B cell (primary cell): ENCODE measurements at regions not wholly inside any gene's neighbourhood (a gene's known extent, or its start where the extent isn't known, plus 50 kb on each side); places are given as distances from the start of the nearest gene placed in this dataset.

Experiments
- ATAC-seq: fragments of 200-7000 bp; cut with Tn5 transposase; one replicate; pipeline ENCODE4 v1.10.0; 2021; ENCODE audit warnings: low read depth, mild to moderate bottlenecking, moderate number of reproducible peaks, moderate library complexity
- CTCF ChIA-PET: fragments of 350-600 bp; sonication (Branson Sonifier 250); formaldehyde crosslinking; loops from one replicate; lab custom pipeline; 2021; ENCODE audit warnings: antibody characterized with exemption, inconsistent platforms; lab: Charles Lee
- POLR2A ChIA-PET: fragments of 350-600 bp; sonication (Branson Sonifier 250); formaldehyde crosslinking; loops from one replicate; lab custom pipeline; 2021; ENCODE audit warnings: antibody characterized with exemption; lab: Charles Lee
- DNase-seq: peaks from one replicate; pipeline ENCODE4 v3.0.0; 2013
- H2AFZ ChIP-seq: 2 replicates; pipeline ENCODE4 v1.6.1; 2012; ENCODE audit warnings: mild to moderate bottlenecking, low read depth, low read length; ENCODE audit not compliant: insufficient read depth, poor library complexity, severe bottlenecking
- H3K27ac ChIP-seq, 2 donors: 1 replicate in 1 of 2; 2 replicates in 1 of 2; pipeline ENCODE4 v1.5.1; 2012 to 2013; ENCODE audit warnings: low read length in 2 of 2, mild to moderate bottlenecking in 2 of 2, moderate library complexity in 1 of 2
- H3K27me3 ChIP-seq, 4 experiments: fragments of 200-600 bp in 1 of 4; sonication (generic) in 1 of 4; replicated peaks in 1 of 4; 1 replicate in 2 of 4; 2 replicates in 2 of 4; pipeline versions ENCODE4 v1.6.1 to v1.7.0; 2013 to 2016; ENCODE audit warnings: low read length in 3 of 4, mild to moderate bottlenecking in 2 of 4, mixed read lengths in 1 of 4, moderate library complexity in 1 of 4; ENCODE audit not compliant: insufficient read depth in 4 of 4, control insufficient read depth in 3 of 4; ENCODE audit errors: control extremely low read depth in 1 of 4
- H3K36me3 ChIP-seq, 2 experiments: replicated peaks in 1 of 2; 1 replicate in 1 of 2; 2 replicates in 1 of 2; pipeline versions ENCODE4 v1.6.1 to v1.7.1; 2013; ENCODE audit warnings: low read length in 1 of 2; ENCODE audit not compliant: insufficient read depth in 2 of 2, control insufficient read depth in 1 of 2; ENCODE audit errors: control extremely low read depth in 1 of 2, extremely low read depth in 1 of 2
- H3K4me1 ChIP-seq, 2 donors: fragments of 200-600 bp in 1 of 2; sonication (generic) in 1 of 2; 1 replicate in 1 of 2; 2 replicates in 1 of 2; pipeline versions ENCODE4 v1.5.1 to v1.6.1; 2013 to 2017; ENCODE audit warnings: low read length in 2 of 2; ENCODE audit not compliant: control insufficient read depth in 2 of 2, insufficient read depth in 2 of 2
- H3K4me2 ChIP-seq: replicated peaks from 2 replicates; pipeline ENCODE3; 2012; ENCODE audit warnings: mild to moderate bottlenecking, low read depth, low read length; ENCODE audit not compliant: poor library complexity, severe bottlenecking
- H3K4me3 ChIP-seq, 5 experiments: fragments of 200-600 bp in 1 of 5; sonication (generic) in 1 of 5; 1 replicate in 3 of 5; 2 replicates in 2 of 5; pipeline versions ENCODE4 v1.5.1 to v1.7.0; 2011 to 2016; ENCODE audit warnings: low read length in 4 of 5, mild to moderate bottlenecking in 4 of 5, low read depth in 2 of 5, control low read depth in 1 of 5, moderate library complexity in 1 of 5; ENCODE audit not compliant: insufficient read depth in 1 of 5; ENCODE audit errors: control extremely low read depth in 1 of 5, extremely low read depth in 1 of 5
- H3K79me2 ChIP-seq: fragments of 200-600 bp; sonication (generic); one replicate; pipeline ENCODE4 v1.6.0; 2016; ENCODE audit warnings: low read length; ENCODE audit not compliant: control insufficient read depth, insufficient read depth
- H3K9ac ChIP-seq: fragments of 200-600 bp; sonication (generic); 2 replicates; pipeline ENCODE4 v1.6.1; 2017; ENCODE audit warnings: mild to moderate bottlenecking, low read length, moderate library complexity
- H3K9me3 ChIP-seq, 3 donors: one replicate each; pipeline versions ENCODE4 v1.6.1 to v1.7.1; 2013; ENCODE audit warnings: low read length in 2 of 3; ENCODE audit not compliant: control insufficient read depth in 2 of 3, insufficient read depth in 1 of 3; ENCODE audit errors: control extremely low read depth in 1 of 3
- H4K20me1 ChIP-seq: 2 replicates; pipeline ENCODE4 v1.6.0; 2012; ENCODE audit warnings: mild to moderate bottlenecking, low read length; ENCODE audit not compliant: insufficient read depth, control insufficient read depth, poor library complexity, severe bottlenecking
- H3K27ac Mint-ChIP-seq: one replicate; pipeline ENCODE4 v1.8.0; 2021; ENCODE audit warnings: mixed read lengths
- H3K27me3 Mint-ChIP-seq: one replicate; pipeline ENCODE4 v1.8.0; 2021; ENCODE audit warnings: mixed read lengths
- H3K4me1 Mint-ChIP-seq: one replicate; pipeline ENCODE4 v1.8.0; 2021; ENCODE audit warnings: mixed read lengths
- H3K4me3 Mint-ChIP-seq: one replicate; pipeline ENCODE4 v1.8.0; 2021; ENCODE audit warnings: mixed read lengths
- H3K9me3 Mint-ChIP-seq: one replicate; pipeline ENCODE4 v1.8.0; 2022; ENCODE audit warnings: mixed read lengths; ENCODE audit not compliant: insufficient read depth
- CTCF ChIP-seq: fragments of 200-600 bp; IDR thresholded peaks from one replicate; pipeline ENCODE4 v1.8.0; 2022; ENCODE audit warnings: antibody characterized with exemption, mild to moderate bottlenecking
- EZH2 ChIP-seq: IDR thresholded peaks from 2 replicates; pipeline ENCODE4 v1.6.1; 2012; ENCODE audit warnings: borderline replicate concordance, low read depth, mild to moderate bottlenecking, moderate library complexity, low read length; ENCODE audit not compliant: insufficient read depth, poor library complexity, severe bottlenecking
- WGBS: methylation state at CpG from one replicate; pipeline ENCODE4 v1.1.5; 2013; ENCODE audit warnings: missing lambda C conversion rate; ENCODE audit not compliant: insufficient coverage; 5-methylcytosine and 5-hydroxymethylcytosine counted together
- intact Hi-C: fragments of 100-400 bp; cut with micrococcal nuclease; formaldehyde crosslinking; loops from one replicate; pipeline ENCODE4 v1.10.0; 2022

DNA sequence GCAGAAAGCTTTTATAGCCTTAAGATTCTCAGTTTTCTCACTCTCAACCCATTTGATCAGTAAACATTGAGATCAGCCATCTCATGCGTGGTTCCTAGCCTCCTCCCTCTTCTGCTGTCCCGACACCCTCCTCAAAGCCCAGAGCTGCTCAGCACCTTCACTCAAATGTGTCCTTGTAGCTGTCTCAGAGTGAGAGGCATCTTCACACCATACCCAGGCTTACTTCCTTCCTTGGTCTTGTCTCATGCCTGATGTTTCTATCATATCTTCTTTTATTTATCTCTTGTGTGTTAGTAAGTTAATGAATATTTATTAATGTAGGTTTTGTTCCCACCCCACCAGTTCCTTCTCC, 72.4 kb upstream of the SNX2 start:
- no peak for TF ChIP-seq EZH2
- no peak for TF ChIP-seq CTCF
- Histone ChIP-seq H3K4me1 (peaks cover 59 to 68% of the 10 kb centered on the region in 2 donors), H3K9me3 (peaks cover 0 to 4% (median 0%) of the 10 kb centered on the region in 3 donors), H3K79me2 (no peaks in the 10 kb centered on the region), H2AFZ (peak overlapping the region; percentile 43), H3K27me3 (no peaks in the 10 kb centered on the region), H3K9ac (peak overlapping the region; percentile 60), H4K20me1 (no peaks in the 10 kb centered on the region), H3K4me3 (peak overlapping the region in 4 of 5 experiments; percentile 4 to 53 (median 26)), H3K36me3 (no peaks in the 10 kb centered on the region), H3K27ac (peak overlapping the region; percentile 96), H3K4me2 (peak overlapping the region; percentile 76)
- ChIA-PET CTCF (interaction anchor here (0.8 to 4.6 kb wide), 15 partner anchors 8 to 186 kb away, joined by 3 to 54 read pairs (median 4); partner anchors contain the start of genes SNX2 and SNX24), POLR2A (interaction anchor here (0.6 to 2.3 kb wide), 6 partner anchors 9 to 809 kb away, joined by 3 to 11 read pairs (median 3); partner anchors contain the start of genes CSNK1G3, SNX2 and SNX24)
- ATAC-seq = peak; percentile 67
- no peaks in the 10 kb centered on the region for H3K9me3 Mint-ChIP-seq
- peaks cover 69% of the 10 kb centered on the region for H3K4me1 Mint-ChIP-seq
- peak; percentile 83 for DNase-seq
- WGBS = 13% methylated on average over 2 of the region's 2 CpGs
- intact Hi-C loops = loop anchor here (1.0 to 10.0 kb wide), 4 partner anchors 73 to 812 kb away; partner anchors contain the start of genes CEP120, CSNK1G3, SNX2 and SNX24
- no peaks in the 10 kb centered on the region for H3K27me3 Mint-ChIP-seq
- peak overlapping the region; percentile 82 for H3K4me3 Mint-ChIP-seq
- H3K27ac Mint-ChIP-seq = peak overlapping the region; percentile 98

GRCh38 chr5:122703203-122703602, 71.7 kb upstream of the SNX2 start:
- Mint-ChIP-seq H3K27me3 (no peaks in the 10 kb centered on the region), H3K4me1 (peaks cover 68% of the 10 kb centered on the region), H3K27ac (peak overlapping the region; percentile 98), H3K9me3 (no peaks in the 10 kb centered on the region), H3K4me3 (peak overlapping the region; percentile 82)
- CTCF ChIA-PET = interaction anchor here (0.5 to 4.6 kb wide), 14 partner anchors 8 to 186 kb away, joined by 3 to 54 read pairs (median 5); partner anchors contain the start of genes SNX2 and SNX24
- peak overlapping the region; percentile 60 for H3K9ac ChIP-seq
- H3K4me3 ChIP-seq = peak overlapping the region in 1 of 5 experiments; percentile 53
- H3K4me2 ChIP-seq = peak overlapping the region; percentile 76
- peaks cover 0 to 3% (median 0%) of the 10 kb centered on the region in 3 donors for H3K9me3 ChIP-seq
- H3K79me2 ChIP-seq = no peaks in the 10 kb centered on the region
- DNase-seq (peak; percentile 29), ATAC-seq (no peak)
- H4K20me1 ChIP-seq = no peaks in the 10 kb centered on the region
- peak overlapping the region; percentile 43 for H2AFZ ChIP-seq
- peak overlapping the region; percentile 96 for H3K27ac ChIP-seq
- intact Hi-C loops = loop anchor here (5.0 to 10.0 kb wide), 3 partner anchors 144 to 812 kb away; partner anchors contain the start of genes CEP120, CSNK1G3 and SNX24
- POLR2A ChIA-PET = interaction anchor here (0.5 to 2.3 kb wide), 2 partner anchors 58 to 72 kb away, joined by 7 to 11 read pairs; partner anchors contain the start of gene SNX2
- peaks cover 57 to 64% of the 10 kb centered on the region in 2 donors for H3K4me1 ChIP-seq
- no peak for TF ChIP-seq EZH2
- TF ChIP-seq CTCF = no peak
- 85% methylated on average over 2 of the region's 4 CpGs for WGBS
- H3K27me3 ChIP-seq = no peaks in the 10 kb centered on the region
- H3K36me3 ChIP-seq = no peaks in the 10 kb centered on the region
